ENCODE measurements at regions not wholly inside any gene's neighbourhood (a gene's known extent, or its start where the extent isn't known, plus 50 kb on each side); places are given as distances from the start of the nearest gene placed in this dataset.

DNA sequence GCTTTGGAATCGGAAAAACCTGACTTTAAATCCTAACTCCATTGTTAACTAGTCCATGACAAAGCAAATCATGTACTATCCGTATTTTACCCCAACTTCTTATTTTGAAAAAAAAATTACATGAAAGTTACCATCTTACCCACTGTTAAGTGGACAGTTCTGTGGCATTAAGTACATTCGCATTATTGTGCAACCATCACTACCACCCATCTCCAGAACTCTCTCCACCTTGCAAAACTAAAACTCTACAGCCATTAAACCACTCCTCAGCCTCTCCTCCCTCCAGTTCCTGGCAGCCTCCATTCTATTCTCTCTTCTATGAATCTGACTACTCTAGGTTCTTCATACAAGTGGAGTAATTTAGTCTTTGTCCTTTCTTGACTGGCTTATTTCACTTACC is 176.5 kb downstream of the USP12 start:
- peaks cover 28% of the 10 kb centered on the region for H3K27me3 Mint-ChIP-seq
- no peak overlapping the region for H3K4me3 Mint-ChIP-seq
- ATAC-seq (no peak), DNase-seq (no peak)
- H3K27ac Mint-ChIP-seq = no peak overlapping the region
- no peaks in the 10 kb centered on the region for H3K9me3 Mint-ChIP-seq
- H3K4me1 Mint-ChIP-seq = peaks cover 5% of the 10 kb centered on the region

DNA sequence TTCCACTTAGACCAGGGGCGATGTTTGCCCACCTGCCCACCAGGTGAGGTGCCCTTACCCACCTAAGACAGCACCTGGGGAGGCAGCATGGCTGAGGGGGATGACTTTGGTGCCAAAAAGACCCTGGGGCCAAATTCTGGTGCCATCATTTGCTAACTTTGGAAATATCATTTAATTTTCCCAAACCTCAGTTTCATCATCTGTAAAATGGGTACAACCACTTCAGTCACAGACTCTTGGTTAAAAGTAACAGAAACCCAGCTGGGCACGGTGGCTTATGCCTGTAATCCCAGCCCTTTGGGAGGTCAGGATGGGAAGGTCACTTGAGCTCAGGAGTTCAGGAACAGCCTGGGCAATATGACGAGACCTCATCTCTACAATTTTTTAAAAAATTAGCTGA is 177.8 kb downstream of the USP12 start:
- Mint-ChIP-seq H3K27ac (no peak overlapping the region), H3K4me1 (peaks cover 5% of the 10 kb centered on the region), H3K9me3 (no peaks in the 10 kb centered on the region), H3K27me3 (peaks cover 39% of the 10 kb centered on the region), H3K4me3 (no peak overlapping the region)
- no peak for ATAC-seq
- no peak for DNase-seq

DNA sequence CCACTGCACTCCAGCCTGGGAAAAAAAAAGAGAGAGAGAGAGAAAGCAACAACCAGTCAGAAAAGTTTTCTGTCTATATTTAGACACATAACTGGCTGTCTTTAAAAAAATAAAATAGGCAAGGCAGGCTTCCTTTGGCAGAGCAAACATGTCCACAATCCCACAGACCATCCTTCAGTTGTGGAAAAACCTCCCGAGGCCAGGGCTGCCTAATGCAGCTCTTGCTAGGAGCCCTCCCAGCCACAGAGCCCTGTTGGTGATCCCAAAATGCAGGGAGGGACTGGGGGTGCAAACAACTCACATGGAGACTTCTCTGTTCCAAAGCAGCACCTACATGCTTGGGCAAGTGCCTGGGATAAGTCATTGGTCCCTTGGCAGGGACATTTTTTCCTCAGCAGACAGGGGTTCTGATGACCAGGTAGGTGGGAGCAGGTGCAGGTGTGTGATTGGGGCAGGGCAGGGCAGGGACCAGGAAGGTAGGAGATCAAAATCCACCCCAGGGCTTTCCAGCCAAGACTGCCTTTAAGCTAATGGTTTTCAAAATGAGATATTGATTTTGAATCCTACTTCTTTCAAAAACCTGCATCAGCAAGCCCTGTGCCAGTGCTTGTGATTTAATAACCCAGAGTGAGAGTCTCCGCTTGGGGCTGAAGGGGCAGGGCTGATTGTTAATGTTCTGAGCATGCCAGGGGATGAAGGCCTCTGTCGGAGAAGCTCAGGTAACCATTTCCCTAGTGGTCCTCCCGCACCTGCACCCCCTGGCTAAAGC is 178.5 kb downstream of the USP12 start:
- no peak overlapping the region for H3K4me3 Mint-ChIP-seq
- no peak for DNase-seq
- peaks cover 39% of the 10 kb centered on the region for H3K27me3 Mint-ChIP-seq
- peaks cover 5% of the 10 kb centered on the region for H3K4me1 Mint-ChIP-seq
- no peak overlapping the region for H3K27ac Mint-ChIP-seq
- no peaks in the 10 kb centered on the region for H3K9me3 Mint-ChIP-seq
- no peak for ATAC-seq

DNA sequence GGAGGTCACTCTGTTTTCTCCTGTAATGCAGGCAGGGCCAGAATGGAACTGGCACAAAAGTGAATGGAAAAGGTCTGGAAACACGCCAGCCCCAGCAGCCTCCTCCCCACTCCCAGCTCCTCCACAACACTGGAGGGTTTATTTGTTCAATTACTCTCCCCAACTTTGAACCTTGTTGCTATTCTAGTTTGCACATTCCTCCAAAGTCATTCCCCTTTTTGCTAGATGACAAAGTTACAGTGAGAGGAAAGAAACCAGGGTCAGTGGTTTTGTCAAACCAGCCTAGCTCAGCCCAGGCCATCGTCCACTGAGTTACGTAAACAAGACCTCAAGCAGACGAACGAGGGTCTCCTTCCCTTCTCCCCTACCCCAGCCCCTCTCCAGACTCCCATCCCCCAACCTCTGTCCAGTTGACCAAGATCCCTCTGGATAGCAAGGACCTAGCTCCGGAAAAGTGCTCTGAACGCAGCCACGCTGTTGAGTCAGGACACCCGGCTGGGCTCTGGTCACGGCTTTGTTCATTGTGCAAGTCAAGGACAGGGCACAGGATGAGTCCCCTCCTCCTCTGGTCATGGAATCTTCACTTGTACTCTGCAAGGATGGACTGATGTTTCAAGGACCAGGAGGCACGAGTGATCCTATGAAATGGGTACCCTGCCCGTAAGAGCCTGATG is 180.0 kb downstream of the USP12 start:
- H3K4me3 Mint-ChIP-seq = no peak overlapping the region
- peaks cover 39% of the 10 kb centered on the region for H3K27me3 Mint-ChIP-seq

DNA sequence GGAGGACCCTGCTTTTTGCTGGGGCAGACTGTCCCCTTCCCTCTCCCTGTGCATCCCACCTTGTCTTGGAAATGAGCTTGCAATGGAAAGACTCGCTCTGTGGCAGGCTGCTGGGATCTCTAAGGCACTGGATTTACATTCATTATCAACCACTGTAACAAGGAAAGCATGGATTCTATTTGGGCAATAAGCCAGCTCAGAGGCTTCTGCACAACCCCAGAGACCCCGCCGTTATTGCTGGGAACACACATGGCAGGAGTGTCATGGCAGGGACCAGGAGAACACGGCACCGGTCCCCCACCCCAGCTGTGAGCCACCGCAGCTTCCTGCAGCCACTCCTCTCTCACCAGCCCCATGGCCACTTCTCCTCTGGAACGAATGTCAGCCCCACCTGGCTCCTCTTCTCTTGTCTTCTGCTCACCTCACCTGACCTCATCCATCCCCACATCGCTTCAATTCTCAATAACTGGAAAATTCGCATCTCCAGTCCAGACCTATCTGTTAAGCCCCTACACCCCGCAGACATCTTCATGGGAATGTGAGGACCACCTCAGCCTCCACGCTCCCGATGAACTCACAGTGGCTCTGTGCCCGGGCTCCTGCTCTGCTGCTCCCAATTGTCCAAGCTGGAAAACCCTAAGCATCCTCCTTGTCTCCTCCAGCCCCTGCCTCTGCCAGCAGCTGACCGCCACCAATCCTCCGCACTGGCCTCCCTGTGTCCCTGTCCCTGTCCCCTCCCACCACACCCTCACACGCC is 181.5 kb downstream of the USP12 start:
- Mint-ChIP-seq H3K27me3 (peaks cover 29% of the 10 kb centered on the region), H3K4me1 (peaks cover 3% of the 10 kb centered on the region), H3K9me3 (no peaks in the 10 kb centered on the region), H3K27ac (peak overlapping the region in 1 of 2 donors; percentile 90), H3K4me3 (no peak overlapping the region)
- ATAC-seq = no peak
- no peak for DNase-seq

More for the DNA sequence above, 180.0 kb downstream of the USP12 start:
- DNase-seq (no peak), ATAC-seq (no peak)
- no peaks in the 10 kb centered on the region for H3K9me3 Mint-ChIP-seq
- H3K27ac Mint-ChIP-seq = no peak overlapping the region
- H3K4me1 Mint-ChIP-seq = no peaks in the 10 kb centered on the region

DNA sequence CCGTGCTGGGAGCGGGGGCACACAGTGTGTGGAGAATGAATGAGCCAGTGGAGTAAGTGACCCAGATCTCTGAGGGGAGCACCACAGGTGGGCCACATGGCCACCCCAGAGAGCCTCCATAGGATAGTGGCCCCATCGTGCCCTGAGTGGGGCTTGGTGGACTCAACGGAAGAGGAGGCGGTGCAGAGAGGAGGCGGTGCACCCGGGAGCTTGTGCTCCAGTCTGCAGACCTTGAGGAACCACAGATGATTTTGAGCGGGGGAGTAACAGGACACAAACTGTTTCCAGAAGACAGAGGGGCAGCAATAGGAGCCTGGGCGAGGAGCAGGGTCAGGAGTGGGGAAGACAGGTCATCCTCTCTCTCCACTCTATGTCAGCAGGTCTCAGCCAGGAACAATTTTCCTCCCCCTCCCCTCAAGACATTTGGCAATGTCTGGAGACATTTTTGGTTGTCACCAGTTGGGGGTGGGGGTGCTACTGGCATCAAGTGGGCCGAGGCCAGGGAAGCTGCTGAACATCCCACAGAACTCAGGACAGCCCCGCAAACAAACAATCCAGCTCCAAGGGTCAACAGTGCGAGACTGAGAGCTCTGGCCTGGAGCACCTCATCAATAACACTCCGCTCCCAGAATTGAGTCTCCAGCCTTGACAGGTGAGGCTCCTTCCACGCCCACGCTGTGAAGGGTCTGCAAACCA is 182.2 kb downstream of the USP12 start:
- no peak overlapping the region for H3K4me3 Mint-ChIP-seq
- H3K27me3 Mint-ChIP-seq = peaks cover 24% of the 10 kb centered on the region
- peaks cover 5% of the 10 kb centered on the region for H3K4me1 Mint-ChIP-seq
- no peak overlapping the region for H3K27ac Mint-ChIP-seq
- H3K9me3 Mint-ChIP-seq = no peaks in the 10 kb centered on the region
- ATAC-seq = no peak
- DNase-seq = no peak

DNA sequence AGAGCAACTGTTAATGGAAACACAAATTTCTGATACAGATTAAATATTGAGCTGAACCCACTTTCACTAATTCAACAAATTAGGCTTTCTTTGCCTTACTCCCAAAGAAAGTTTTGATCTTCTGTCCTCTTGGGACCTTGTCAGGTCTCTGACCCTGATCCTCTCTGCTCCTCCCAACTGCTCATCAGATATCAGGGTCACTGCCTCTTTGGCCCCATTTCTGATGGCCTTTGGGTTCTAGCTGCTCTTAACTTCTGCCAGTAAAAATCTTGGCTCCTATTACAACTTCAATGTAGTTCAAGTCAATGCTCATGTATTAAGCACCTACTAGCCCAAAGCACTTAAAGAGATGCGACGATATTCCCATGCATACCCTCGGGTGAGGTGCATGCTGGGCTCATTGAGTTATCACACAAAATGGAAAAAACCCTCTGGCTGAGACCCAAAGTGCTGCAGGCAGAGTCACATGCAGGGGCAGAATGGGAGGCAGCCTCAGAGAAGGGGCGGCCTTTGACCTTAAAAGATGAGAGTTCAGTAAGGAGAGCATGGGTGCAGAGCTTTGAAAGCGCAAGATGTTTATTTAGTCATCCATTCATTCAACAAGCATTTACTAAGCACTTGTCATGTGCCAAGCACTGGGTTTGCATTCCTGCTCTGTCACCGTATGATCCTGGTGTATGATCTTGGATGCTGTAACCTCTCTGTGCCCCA is 183.4 kb downstream of the USP12 start:
- H3K4me3 Mint-ChIP-seq = no peak overlapping the region
- ATAC-seq (no peak), DNase-seq (no peak)
- H3K27ac Mint-ChIP-seq = peak overlapping the region in 1 of 2 donors; percentile 1
- H3K9me3 Mint-ChIP-seq = no peaks in the 10 kb centered on the region
- H3K4me1 Mint-ChIP-seq = peaks cover 8% of the 10 kb centered on the region
- H3K27me3 Mint-ChIP-seq = peaks cover 31% of the 10 kb centered on the region

DNA sequence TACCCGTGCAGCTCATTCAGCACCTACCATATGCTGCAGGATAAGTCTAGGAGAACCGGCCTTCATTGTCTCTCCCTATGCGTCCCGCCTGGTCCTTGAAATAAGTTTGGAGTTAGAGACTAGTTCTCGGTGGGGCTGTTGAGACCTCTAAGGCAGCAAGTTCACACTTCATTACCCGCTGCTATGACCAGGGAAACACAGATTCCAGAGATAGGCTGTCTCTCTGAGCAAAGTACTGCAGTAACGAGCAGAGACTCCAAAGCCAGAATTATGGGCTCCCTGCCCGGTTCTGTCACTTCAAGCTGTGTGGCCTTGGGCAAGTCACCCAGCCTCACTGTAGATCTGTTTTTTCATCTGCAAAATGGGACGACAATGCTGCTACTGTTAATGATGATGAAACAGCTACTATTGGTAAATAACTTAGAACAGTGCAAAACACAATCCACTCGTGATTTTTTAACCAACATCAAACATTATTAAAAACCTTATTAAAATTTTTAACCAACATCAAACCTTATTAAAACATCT is 184.1 kb downstream of the USP12 start:
- ATAC-seq (no peak), DNase-seq (no peak)
- Mint-ChIP-seq H3K4me1 (peaks cover 15% of the 10 kb centered on the region), H3K9me3 (no peaks in the 10 kb centered on the region), H3K27me3 (peaks cover 31% of the 10 kb centered on the region), H3K27ac (no peak overlapping the region), H3K4me3 (no peak overlapping the region)

DNA sequence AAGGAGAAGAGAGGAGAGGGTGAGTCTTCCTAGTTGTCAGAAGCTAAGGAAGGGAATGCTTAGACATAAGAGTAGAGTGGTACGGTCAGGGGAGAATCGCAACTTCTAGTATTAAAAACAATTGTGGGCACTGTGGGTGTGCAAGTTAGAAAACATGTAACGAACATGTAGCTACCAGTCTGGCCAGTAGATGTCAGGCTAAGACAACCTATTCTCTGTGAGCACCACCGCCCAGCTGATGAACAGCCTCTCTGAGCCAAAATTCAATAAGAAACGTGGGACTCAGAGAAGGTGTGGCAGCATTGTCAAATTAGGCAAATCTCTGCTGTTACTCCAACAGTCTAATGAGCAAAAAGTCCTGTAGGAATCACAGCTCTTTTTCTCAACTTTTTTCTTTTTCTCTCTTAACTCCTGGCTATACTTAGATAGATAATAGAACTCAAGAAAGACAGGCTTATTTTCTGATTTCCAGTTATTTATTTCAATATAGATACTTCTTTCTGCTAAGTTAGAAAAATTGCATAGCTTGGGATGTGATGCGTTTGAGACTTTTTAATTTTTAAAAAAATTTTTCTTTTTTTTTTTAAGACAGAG is 186.2 kb downstream of the USP12 start:
- peaks cover 27% of the 10 kb centered on the region for H3K27me3 Mint-ChIP-seq
- H3K4me3 Mint-ChIP-seq = no peak overlapping the region
- H3K9me3 Mint-ChIP-seq = no peaks in the 10 kb centered on the region
- DNase-seq = peak; percentile 65 to 70
- no peak overlapping the region for H3K27ac Mint-ChIP-seq
- H3K4me1 Mint-ChIP-seq = peaks cover 16% of the 10 kb centered on the region
- peak; percentile 90 for ATAC-seq

DNA sequence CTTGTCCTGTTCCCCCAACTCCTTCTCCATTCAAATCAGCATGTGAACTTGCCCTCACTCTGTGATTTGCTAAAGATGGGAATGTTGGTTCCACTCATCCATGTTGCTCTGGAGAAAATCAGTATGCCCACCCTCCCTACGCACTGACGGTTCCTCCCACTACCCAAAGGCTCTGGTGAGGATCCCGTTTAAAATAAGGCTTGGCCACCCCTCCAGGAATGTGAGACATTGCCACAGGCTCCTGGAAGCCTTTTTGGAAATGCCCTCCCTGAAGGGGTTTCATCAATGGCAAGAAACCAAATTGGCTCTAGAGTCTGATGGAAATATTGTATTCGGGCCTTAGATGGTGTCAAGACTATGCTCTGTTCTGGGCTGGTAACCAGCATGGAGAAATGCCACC is 187.3 kb downstream of the USP12 start:
- Mint-ChIP-seq H3K4me3 (no peak overlapping the region), H3K27ac (no peak overlapping the region)

DNA sequence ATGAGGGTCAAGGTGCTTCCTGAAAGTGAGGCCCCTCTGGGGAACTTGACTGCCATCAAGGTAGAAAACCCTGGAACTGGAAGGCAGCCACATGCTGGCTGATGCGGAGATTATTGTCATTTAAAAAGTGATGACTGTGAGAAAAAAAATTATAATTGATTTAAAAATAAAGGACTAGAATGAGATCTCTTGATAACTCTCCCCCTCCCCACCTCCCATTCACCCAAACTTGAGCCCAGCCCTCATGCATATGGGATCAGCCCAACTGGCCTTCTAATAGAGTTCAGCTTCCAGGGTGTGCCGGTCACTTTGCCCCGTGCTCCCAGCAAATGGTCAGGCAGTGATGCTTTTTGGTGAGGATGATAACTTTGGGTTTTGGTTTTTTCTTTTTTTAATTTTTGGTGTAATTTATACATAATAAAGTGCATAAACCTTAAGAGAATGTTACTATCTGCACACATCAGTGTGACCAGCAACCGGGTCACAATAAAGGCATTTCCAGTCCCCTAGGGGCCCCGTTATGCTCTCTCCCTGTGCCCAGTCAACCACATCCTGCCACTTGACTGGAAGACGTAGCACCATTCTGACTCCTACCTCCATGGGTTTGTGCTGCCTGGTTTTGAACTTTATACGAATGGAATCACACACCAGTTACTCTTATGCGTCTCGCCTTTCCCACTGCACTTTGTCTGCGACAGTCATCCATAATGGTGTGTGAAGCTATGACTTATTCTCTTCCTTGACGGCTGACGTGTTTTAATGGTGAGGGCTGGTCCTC is 187.9 kb downstream of the USP12 start:
- no peak for ATAC-seq
- H3K4me1 Mint-ChIP-seq = peaks cover 16% of the 10 kb centered on the region
- H3K27ac Mint-ChIP-seq = no peak overlapping the region

More for the DNA sequence above, 187.3 kb downstream of the USP12 start:
- Mint-ChIP-seq H3K9me3 (no peaks in the 10 kb centered on the region), H3K27me3 (peaks cover 30% of the 10 kb centered on the region), H3K4me1 (peaks cover 16% of the 10 kb centered on the region)
- DNase-seq = no peak
- no peak for ATAC-seq

DNA sequence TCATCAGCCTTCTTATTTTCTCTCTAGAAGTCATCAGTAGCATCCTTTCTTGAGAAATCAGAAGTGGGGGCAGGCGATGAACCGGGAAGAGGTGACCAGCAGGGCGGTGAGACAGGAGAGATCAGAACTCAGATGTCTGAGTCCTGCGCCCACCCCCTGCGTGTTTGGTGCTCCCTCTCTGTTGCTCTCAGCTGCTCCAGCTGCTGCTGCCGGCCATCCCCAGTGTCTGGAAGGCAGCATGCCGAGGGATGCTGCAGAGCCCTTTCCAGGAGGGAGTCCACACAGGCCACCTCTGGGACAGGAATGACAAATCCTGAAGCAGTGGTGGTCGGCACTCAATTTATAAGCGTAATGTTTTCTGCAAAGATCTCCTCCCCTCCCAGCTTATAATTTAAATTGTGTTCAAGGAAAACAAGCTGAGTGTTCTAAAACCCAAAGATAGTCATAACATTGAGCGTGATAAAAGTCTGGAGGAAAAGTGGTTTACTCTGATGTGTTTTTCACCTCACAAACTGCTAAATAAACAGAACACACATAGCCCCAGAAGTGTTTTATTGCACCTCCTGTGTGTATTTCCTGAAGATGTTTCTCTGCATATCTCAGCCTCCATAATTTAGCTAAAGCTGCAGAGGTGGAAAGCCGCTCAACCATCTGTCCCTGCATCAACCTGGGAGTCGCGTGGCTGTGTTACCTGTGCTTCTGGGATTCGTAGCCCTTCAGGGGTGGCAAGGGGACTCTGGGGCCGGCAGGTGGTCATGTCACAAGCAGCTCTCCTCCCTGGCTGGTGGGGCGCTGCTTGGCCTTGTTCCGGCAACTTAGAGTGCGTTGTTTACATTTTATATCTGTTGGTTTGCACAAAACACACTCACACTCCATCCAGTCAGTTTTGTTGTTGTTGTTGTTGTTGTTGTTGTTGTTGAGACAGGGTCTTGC is 191.2 kb downstream of the USP12 start:
- no peak overlapping the region for H3K4me3 Mint-ChIP-seq

More for the DNA sequence above, 187.9 kb downstream of the USP12 start:
- peak in 1 of 2 donors; percentile 18 for DNase-seq
- Mint-ChIP-seq H3K9me3 (no peaks in the 10 kb centered on the region), H3K27me3 (peaks cover 30% of the 10 kb centered on the region), H3K4me3 (no peak overlapping the region)

DNA sequence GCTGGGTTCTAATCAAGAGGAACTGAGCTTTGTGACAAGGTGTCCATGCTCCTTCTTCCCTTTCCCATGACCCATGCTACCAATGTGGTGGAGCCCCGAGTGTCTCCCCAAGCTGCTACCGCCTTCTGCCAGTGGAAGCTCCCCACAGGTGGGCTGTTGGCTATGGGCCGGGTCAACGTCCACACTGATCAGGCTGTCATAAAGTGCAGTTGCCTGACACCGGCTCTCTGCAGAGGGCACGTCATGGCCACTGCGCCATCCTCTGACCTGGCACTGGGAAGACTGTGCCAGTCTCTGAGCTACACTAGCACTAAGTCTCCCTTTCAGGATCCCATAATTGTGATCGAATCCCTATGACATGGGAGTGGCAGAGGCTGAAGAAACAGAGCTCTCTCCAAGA is 192.3 kb downstream of the USP12 start:
- no peak for ATAC-seq
- H3K4me3 Mint-ChIP-seq = no peak overlapping the region
- H3K9me3 Mint-ChIP-seq = no peaks in the 10 kb centered on the region
- H3K27me3 Mint-ChIP-seq = peaks cover 31% of the 10 kb centered on the region
- peaks cover 10% of the 10 kb centered on the region for H3K4me1 Mint-ChIP-seq
- no peak for DNase-seq
- H3K27ac Mint-ChIP-seq = no peak overlapping the region

More for the DNA sequence above, 191.2 kb downstream of the USP12 start:
- Mint-ChIP-seq H3K27ac (peak overlapping the region in 1 of 2 donors; percentile 85), H3K4me1 (peaks cover 15% of the 10 kb centered on the region), H3K27me3 (peaks cover 33% of the 10 kb centered on the region), H3K9me3 (no peaks in the 10 kb centered on the region)
- no peak for DNase-seq
- ATAC-seq = no peak
